ELR (cell line): ENCODE measurements at regions not wholly inside any gene's neighbourhood (a gene's known extent, or its start where the extent isn't known, plus 50 kb on each side); places are given as distances from the start of the nearest gene placed in this dataset.
"Not testable (repeated sequence)": the region's sequence is repeated elsewhere in the genome, so short reads cannot be mapped to it uniquely, and the experiment has no call there.

Experiments
- DNase-seq: peaks from one replicate; pipeline ENCODE4 v3.0.0-alpha.2; 2015; ENCODE audit warnings: low read depth

DNA sequence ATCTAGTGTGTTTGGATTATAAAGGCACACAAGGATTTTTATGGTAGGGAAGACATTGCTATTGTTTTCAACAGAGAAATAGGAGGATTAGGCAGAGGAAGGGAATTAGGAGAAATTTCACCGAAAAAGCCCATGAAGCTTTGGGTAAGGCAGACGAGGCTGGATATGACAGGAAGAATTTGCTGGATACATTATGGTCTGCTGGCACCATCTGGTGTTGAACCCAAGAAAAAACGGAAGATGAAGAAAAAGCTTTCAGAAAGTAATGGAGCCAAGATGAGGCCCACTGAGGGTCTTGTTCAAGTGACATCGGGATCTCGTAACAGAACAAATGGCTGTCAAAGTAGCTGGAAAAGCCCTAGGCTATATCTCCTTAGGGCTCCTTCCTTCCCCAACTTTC is 56.5 kb downstream of the OR2J2 start:
- no peak for DNase-seq

DNA sequence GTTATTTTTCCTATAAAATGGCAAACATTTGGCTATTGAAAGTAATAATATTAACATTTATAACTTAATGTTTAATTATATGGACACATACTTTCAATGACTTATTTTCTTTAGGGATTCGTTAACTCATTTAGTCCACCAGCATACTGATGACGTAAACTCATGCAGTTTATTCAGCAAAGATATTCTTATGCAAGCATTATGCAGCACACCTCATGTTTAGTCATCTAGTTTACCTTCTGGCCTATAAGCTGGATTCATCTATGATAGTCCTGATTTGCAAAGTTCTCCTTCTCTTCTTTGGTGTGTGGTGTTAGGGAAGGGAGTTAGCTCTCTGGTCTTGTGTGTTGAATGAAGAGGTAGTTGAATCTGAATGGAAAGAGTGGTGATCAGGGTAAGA is 60.0 kb downstream of the OR2J2 start:
- peak; percentile 21 for DNase-seq

- no peak for DNase-seq
Measured at GRCh38 chr6:29232725-29233124, 62.0 kb downstream of the OR2J2 start.

GRCh38 chr6:29236060-29236459 is 65.4 kb downstream of the OR2J2 start:
- no peak for DNase-seq

DNA sequence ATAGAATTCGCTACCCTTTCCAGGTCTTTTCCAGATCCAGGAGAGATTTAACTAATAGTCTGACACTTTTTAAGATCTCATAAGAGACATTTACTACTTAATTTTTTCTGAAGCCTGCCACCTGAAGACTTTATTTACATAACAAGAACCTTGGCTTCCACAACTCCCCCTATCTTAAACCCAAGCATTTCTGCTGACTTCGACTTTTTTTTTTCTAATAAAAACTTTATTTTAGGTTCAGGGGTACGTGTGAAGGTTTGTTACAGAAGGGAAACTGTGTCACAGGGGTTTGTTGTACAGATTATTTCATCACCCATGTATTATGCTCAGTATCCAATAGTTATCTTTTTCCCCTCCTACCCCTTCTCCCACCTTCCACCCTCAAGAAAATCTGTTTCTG is 64.9 kb upstream of the OR14J1 start:
- DNase-seq: no peak

DNA sequence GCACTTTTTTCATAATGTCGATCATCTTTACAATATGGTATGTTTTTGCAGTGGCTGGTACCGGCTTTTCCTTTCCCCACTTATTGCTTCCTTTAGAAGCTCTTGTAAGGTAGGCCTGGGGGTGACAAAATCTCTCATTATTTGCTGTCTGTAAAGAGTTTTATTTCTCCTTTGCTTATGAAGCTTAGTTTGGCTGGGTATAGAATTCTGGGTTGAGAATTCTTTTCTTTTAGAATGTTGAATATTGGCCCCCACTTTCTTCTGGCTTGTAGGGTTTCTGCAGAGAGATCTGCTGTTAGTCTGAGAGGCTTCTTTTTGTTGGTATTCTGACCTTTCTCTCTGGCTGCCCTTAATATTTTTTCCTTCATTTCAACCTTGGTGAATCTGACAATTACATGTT is 58.5 kb upstream of the OR14J1 start:
- not testable (repeated sequence) for DNase-seq
